Activated CD4-positive, alpha-beta T cell treated with anti-CD3 and anti-CD28 coated beads, Interleukin-2, amount 10 ng/mL, durations not matched to agents 7 days and 5 days (primary cell): ENCODE measurements at regions not wholly inside any gene's neighbourhood (a gene's known extent, or its start where the extent isn't known, plus 50 kb on each side); places are given as distances from the start of the nearest gene placed in this dataset.

Experiments
- CTCF ChIA-PET: fragments of 350-600 bp; sonication (Branson Sonifier 250); formaldehyde crosslinking; loops from one replicate; lab custom pipeline; 2021; ENCODE audit warnings: antibody characterized with exemption; lab: Charles Lee
- POLR2A ChIA-PET: fragments of 350-600 bp; sonication (Branson Sonifier 250); formaldehyde crosslinking; loops from one replicate; lab custom pipeline; 2021; ENCODE audit warnings: antibody characterized with exemption; lab: Charles Lee
- DNase-seq: peaks from one replicate; pipeline ENCODE4 v3.0.0-alpha.2; 2020
- H3K27ac Mint-ChIP-seq: one replicate; pipeline ENCODE4 v1.8.0; 2021; ENCODE audit warnings: mild to moderate bottlenecking, moderate library complexity, mixed read lengths
- H3K27me3 Mint-ChIP-seq: one replicate; pipeline ENCODE4 v1.8.0; 2021; ENCODE audit warnings: mixed read lengths
- H3K36me3 Mint-ChIP-seq: one replicate; pipeline ENCODE4 v1.8.0; 2021; ENCODE audit warnings: low read depth, mixed read lengths
- H3K4me1 Mint-ChIP-seq: one replicate; pipeline ENCODE4 v1.8.0; 2021; ENCODE audit warnings: mixed read lengths
- H3K4me3 Mint-ChIP-seq: one replicate; pipeline ENCODE4 v1.8.0; 2021; ENCODE audit warnings: mild to moderate bottlenecking, moderate library complexity, mixed read lengths
- H3K9me3 Mint-ChIP-seq: one replicate; pipeline ENCODE4 v1.8.0; 2021; ENCODE audit warnings: mixed read lengths

DNA sequence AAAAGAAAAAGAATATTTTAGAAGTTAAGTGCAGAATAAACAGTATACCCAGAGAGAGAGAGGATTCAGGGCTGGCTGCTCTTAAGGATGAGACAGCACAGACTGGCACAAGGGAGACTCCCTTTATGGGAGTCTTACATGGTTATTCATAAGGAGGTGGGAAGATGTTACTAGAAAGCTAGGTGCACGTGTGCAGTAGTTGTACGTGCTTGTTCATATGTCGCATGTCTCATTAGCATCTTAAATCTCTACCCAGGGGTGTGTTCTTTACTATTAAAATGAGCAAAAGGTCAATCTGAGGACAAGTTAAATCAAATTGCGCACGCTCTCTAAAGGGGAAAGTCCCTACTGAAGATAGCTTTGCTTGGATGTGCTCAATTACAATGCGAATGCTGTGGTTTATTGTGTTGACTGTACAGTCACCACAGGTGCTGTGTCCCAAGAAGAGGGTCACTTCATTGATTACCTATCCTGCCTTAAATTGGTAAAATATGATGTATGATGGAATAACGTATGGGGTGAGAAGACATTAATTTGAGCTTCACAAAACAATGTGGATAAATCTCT is 368.0 kb upstream of the SPHKAP start:
- ChIA-PET CTCF (no interaction called here), POLR2A (no interaction called here)
- Mint-ChIP-seq H3K27me3 (no peaks in the 10 kb centered on the region), H3K9me3 (peaks cover 8% of the 10 kb centered on the region), H3K4me1 (no peaks in the 10 kb centered on the region), H3K36me3 (no peaks in the 10 kb centered on the region), H3K27ac (no peak overlapping the region), H3K4me3 (no peak overlapping the region)
- no peak for DNase-seq

DNA sequence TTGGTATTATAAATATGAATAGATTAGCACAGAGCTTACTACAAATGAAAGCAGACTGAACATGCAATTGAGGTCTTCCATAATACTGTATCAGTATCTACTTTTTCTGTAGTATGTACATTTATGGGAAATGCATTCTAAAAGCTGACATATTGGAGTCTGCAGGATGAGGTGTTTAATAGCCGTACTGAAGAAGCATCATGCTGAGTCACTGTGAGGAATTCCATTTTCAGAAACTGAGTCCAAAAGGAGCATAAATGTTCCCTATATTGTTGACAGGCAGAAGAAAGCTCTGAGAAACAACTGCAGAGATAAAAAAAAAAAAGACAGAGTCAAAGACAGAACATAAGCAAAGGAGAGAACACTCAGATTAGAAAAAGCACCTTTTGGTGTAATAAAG is 366.7 kb upstream of the SPHKAP start:
- CTCF ChIA-PET = no interaction called here
- Mint-ChIP-seq H3K4me3 (no peak overlapping the region), H3K27me3 (no peaks in the 10 kb centered on the region), H3K27ac (no peak overlapping the region), H3K9me3 (peaks cover 8% of the 10 kb centered on the region), H3K36me3 (no peaks in the 10 kb centered on the region), H3K4me1 (no peaks in the 10 kb centered on the region)
- DNase-seq = no peak
- POLR2A ChIA-PET = no interaction called here

GRCh38 chr2:228545748-228546145 is 364.3 kb upstream of the SPHKAP start:
- Mint-ChIP-seq H3K4me3 (no peak overlapping the region), H3K27me3 (no peaks in the 10 kb centered on the region), H3K4me1 (no peaks in the 10 kb centered on the region), H3K9me3 (peaks cover 7% of the 10 kb centered on the region), H3K27ac (no peak overlapping the region), H3K36me3 (no peaks in the 10 kb centered on the region)
- no peak for DNase-seq
- ChIA-PET CTCF (no interaction called here), POLR2A (no interaction called here)

GRCh38 chr2:228545041-228545747 is 363.7 kb upstream of the SPHKAP start:
- ChIA-PET POLR2A (no interaction called here), CTCF (no interaction called here)
- Mint-ChIP-seq H3K4me1 (no peaks in the 10 kb centered on the region), H3K27ac (no peak overlapping the region), H3K9me3 (peaks cover 7% of the 10 kb centered on the region), H3K4me3 (no peak overlapping the region), H3K27me3 (no peaks in the 10 kb centered on the region), H3K36me3 (no peaks in the 10 kb centered on the region)
- DNase-seq = no peak

DNA sequence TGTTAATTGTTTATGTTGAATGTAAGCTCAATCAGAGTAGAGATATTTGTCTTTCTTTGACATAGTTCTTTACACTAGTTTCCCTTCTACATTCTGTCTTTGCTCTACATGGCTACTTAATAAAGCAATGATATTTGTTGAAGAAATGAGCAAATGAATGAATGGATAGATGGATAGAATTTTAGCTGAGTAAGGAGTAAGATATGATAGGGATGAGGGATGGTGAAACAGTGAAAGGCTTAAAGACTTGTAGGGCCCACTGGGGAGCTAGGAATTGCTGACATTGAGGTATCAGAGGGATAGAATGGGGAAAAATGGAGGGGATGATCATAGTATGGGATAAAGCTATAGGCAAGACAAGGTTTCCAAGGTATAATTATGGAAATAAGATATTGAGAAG is 361.6 kb upstream of the SPHKAP start:
- Mint-ChIP-seq H3K4me3 (no peak overlapping the region), H3K4me1 (no peaks in the 10 kb centered on the region), H3K27me3 (no peaks in the 10 kb centered on the region), H3K9me3 (peaks cover 7% of the 10 kb centered on the region), H3K36me3 (no peaks in the 10 kb centered on the region), H3K27ac (no peak overlapping the region)
- no peak for DNase-seq
- ChIA-PET POLR2A (no interaction called here), CTCF (interaction anchor here (0.5 kb wide), 1 partner anchor 9 kb away, joined by 3 read pairs; no protein-coding TSS in a partner anchor)

GRCh38 chr2:228542277-228542676 is 360.8 kb upstream of the SPHKAP start:
- Mint-ChIP-seq H3K36me3 (no peaks in the 10 kb centered on the region), H3K4me3 (no peak overlapping the region), H3K9me3 (peaks cover 9% of the 10 kb centered on the region), H3K27me3 (no peaks in the 10 kb centered on the region), H3K4me1 (no peaks in the 10 kb centered on the region), H3K27ac (no peak overlapping the region)
- ChIA-PET CTCF (no interaction called here), POLR2A (no interaction called here)
- DNase-seq = no peak

- ChIA-PET CTCF (no interaction called here), POLR2A (no interaction called here)
- H3K27me3 Mint-ChIP-seq = no peaks in the 10 kb centered on the region
- no peaks in the 10 kb centered on the region for H3K4me1 Mint-ChIP-seq
- no peak overlapping the region for H3K27ac Mint-ChIP-seq
- H3K9me3 Mint-ChIP-seq = peaks cover 8% of the 10 kb centered on the region
- DNase-seq = no peak
- H3K4me3 Mint-ChIP-seq = no peak overlapping the region
- H3K36me3 Mint-ChIP-seq = no peaks in the 10 kb centered on the region
These were observed 360.3 kb upstream of the SPHKAP start for GRCh38 chr2:228541789-228542188.

- CTCF ChIA-PET = no interaction called here
- no peak overlapping the region for H3K27ac Mint-ChIP-seq
These were observed 359.5 kb upstream of the SPHKAP start for GRCh38 chr2:228540976-228541375.

DNA sequence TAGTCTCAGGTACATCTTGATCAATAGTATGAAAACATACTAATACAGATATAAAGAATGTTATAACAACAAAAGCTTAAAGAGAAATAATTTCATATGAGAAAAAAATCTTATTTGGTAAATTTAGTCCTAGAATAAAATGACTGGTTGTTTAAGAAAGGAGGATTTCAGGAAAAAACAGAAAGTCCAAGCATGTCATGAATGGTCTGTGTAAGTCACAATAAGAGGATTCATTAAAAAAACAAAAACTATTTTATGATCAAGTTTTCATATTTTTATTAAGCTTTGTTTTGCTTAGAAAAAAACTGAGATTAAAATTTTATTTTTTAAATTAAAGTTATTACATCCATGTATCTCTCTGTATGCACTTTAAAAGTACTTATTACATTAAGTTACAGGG is 353.9 kb upstream of the SPHKAP start:
- CTCF ChIA-PET = no interaction called here
- Mint-ChIP-seq H3K4me1 (no peaks in the 10 kb centered on the region), H3K4me3 (no peak overlapping the region), H3K36me3 (no peaks in the 10 kb centered on the region), H3K27ac (no peak overlapping the region), H3K9me3 (peaks cover 15% of the 10 kb centered on the region), H3K27me3 (no peaks in the 10 kb centered on the region)
- POLR2A ChIA-PET = interaction anchor here (0.6 kb wide), 1 partner anchor 258 kb away, joined by 3 read pairs; no protein-coding TSS in a partner anchor
- DNase-seq = no peak

More at GRCh38 chr2:228540976-228541375, 359.5 kb upstream of the SPHKAP start:
- peaks cover 8% of the 10 kb centered on the region for H3K9me3 Mint-ChIP-seq
- POLR2A ChIA-PET = no interaction called here
- H3K4me3 Mint-ChIP-seq = no peak overlapping the region
- no peak for DNase-seq
- H3K27me3 Mint-ChIP-seq = no peaks in the 10 kb centered on the region
- no peaks in the 10 kb centered on the region for H3K36me3 Mint-ChIP-seq
- no peaks in the 10 kb centered on the region for H3K4me1 Mint-ChIP-seq

GRCh38 chr2:228533156-228533555 is 351.7 kb upstream of the SPHKAP start:
- Mint-ChIP-seq H3K27me3 (no peaks in the 10 kb centered on the region), H3K27ac (no peak overlapping the region), H3K36me3 (no peaks in the 10 kb centered on the region), H3K4me3 (no peak overlapping the region), H3K4me1 (no peaks in the 10 kb centered on the region), H3K9me3 (peaks cover 17% of the 10 kb centered on the region)
- no peak for DNase-seq
- ChIA-PET CTCF (no interaction called here), POLR2A (no interaction called here)

DNA sequence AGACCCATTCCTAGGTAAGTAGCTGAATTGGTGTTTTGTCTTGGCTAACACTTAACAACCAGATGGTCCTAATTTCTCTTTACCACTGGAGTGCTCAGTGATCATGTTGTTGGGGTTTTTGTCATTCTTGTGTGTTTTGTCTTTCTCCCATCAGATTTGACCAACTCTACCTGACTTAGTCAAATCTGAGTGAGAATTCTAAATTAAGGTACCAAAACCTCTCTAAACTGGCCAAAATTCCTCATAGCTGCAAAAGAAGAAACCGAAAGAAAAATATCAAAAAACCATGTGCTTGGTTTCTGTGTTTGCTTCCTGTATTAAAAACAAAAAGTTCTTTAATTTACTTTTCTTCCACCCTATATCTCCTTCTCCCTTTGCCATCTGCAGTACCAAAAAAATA is 350.7 kb upstream of the SPHKAP start:
- Mint-ChIP-seq H3K27ac (no peak overlapping the region), H3K9me3 (peaks cover 14% of the 10 kb centered on the region), H3K36me3 (no peaks in the 10 kb centered on the region), H3K4me3 (no peak overlapping the region), H3K27me3 (no peaks in the 10 kb centered on the region), H3K4me1 (no peaks in the 10 kb centered on the region)
- ChIA-PET POLR2A (interaction anchor here (0.6 kb wide), 1 partner anchor 727 kb away, joined by 11 read pairs; no protein-coding TSS in a partner anchor), CTCF (no interaction called here)
- DNase-seq = no peak

DNA sequence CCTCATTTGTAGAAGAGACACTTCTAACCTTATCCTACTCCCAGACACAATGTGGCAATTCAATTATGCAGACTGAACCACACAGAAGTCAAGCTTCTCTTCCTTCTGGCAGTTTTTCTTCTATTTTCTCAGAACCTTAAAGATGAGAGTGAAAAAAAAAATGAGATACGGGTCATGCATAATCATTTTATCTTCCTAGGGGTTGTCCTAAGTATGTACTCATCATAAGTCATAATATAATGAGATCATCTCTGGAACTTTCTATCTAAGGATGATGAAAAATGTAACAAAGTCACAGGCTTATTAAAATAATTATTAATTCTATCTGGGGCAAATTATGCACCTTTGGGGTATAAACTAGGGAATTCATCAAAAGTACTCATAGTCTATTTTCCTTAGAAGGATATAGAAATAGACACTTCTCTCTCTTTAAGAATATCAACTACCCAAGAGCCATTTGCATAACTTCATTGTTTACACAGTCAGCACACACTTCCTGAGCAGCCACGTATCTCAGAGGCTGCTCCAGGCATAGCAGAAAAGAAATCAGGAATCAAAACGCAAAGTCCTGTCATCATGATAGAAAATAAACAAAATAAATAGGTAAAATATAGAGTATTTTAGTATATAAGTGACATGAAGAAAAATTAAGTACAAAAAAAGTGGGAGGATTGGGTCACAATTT is 345.9 kb upstream of the SPHKAP start:
- peaks cover 10% of the 10 kb centered on the region for H3K9me3 Mint-ChIP-seq
- no peaks in the 10 kb centered on the region for H3K27me3 Mint-ChIP-seq
- H3K36me3 Mint-ChIP-seq = no peaks in the 10 kb centered on the region
- H3K4me1 Mint-ChIP-seq = no peaks in the 10 kb centered on the region
- no peak overlapping the region for H3K27ac Mint-ChIP-seq
- POLR2A ChIA-PET = no interaction called here
- CTCF ChIA-PET = no interaction called here
- no peak for DNase-seq
- H3K4me3 Mint-ChIP-seq = no peak overlapping the region

GRCh38 chr2:228526687-228527086 is 345.2 kb upstream of the SPHKAP start:
- CTCF ChIA-PET = no interaction called here
- Mint-ChIP-seq H3K4me3 (no peak overlapping the region), H3K27me3 (no peaks in the 10 kb centered on the region)

More at GRCh38 chr2:228526687-228527086, 345.2 kb upstream of the SPHKAP start:
- Mint-ChIP-seq H3K4me1 (no peaks in the 10 kb centered on the region), H3K27ac (no peak overlapping the region), H3K9me3 (peaks cover 10% of the 10 kb centered on the region), H3K36me3 (no peaks in the 10 kb centered on the region)
- POLR2A ChIA-PET = no interaction called here
- DNase-seq = no peak
